ENCODE measurements at regions not wholly inside any gene's neighbourhood (a gene's known extent, or its start where the extent isn't known, plus 50 kb on each side); places are given as distances from the start of the nearest gene placed in this dataset.
"Not testable (repeated sequence)": the region's sequence is repeated elsewhere in the genome, so short reads cannot be mapped to it uniquely, and the experiment has no call there.

DNA sequence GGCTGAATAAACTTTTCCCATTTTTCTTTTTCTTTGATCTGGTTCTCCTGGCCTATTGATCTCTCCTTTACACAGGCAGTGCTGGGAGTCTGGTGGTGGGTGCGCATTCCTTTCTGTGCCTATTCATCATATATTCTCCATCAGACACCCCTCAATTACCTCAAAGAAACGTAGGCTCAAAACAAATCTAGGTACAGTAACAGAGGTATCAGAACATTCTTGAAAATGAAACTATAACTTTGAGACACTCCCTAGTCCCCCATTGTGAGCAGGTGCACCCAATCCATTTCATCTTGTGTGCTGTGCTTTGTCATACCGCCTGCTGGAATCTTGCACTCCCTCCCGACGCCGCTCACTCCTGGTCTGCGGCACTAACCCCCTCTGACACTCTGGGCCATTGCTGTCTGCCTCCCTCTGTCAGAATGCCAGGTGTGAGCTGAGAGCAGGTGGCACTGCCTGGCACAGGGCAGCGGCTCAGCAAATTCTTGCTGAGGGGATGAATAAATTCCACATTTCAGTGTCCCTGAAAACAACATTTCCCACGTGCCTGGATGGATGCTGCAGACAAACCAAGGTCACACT, 303.4 kb upstream of the EXOC2 start:
- Histone ChIP-seq H3K9me3 (peaks cover 0 to 5% (median 0%) of the 10 kb centered on the region in 3 donors), H3K4me1 (no peaks in the 10 kb centered on the region), H3K27ac (no peak overlapping the region), H3K27me3 (peaks cover 0 to 13% (median 0%) of the 10 kb centered on the region in 4 donors), H3K4me3 (no peak overlapping the region), H3K36me3 (no peaks in the 10 kb centered on the region)
- WGBS, 2 donors: 83 to 89% methylated on average over 8 to 9 of the region's 9 CpGs
- DNase-seq: no peak
- intact Hi-C loops (cut with DNase I): no loop called here
- no peak for TF ChIP-seq POLR2A (IDR thresholded peaks at IDR 0.05)
- TF ChIP-seq, protein P1, sequence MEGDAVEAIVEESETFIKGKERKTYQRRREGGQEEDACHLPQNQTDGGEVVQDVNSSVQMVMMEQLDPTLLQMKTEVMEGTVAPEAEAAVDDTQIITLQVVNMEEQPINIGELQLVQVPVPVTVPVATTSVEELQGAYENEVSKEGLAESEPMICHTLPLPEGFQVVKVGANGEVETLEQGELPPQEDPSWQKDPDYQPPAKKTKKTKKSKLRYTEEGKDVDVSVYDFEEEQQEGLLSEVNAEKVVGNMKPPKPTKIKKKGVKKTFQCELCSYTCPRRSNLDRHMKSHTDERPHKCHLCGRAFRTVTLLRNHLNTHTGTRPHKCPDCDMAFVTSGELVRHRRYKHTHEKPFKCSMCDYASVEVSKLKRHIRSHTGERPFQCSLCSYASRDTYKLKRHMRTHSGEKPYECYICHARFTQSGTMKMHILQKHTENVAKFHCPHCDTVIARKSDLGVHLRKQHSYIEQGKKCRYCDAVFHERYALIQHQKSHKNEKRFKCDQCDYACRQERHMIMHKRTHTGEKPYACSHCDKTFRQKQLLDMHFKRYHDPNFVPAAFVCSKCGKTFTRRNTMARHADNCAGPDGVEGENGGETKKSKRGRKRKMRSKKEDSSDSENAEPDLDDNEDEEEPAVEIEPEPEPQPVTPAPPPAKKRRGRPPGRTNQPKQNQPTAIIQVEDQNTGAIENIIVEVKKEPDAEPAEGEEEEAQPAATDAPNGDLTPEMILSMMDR (IDR thresholded peaks at IDR 0.05): no peak

GRCh38 chr6:991192-991591, 298.3 kb upstream of the EXOC2 start:
- no peaks in the 10 kb centered on the region for H3K4me1 ChIP-seq
- peaks cover 0 to 9% (median 3%) of the 10 kb centered on the region in 3 donors for H3K9me3 ChIP-seq
- H3K4me3 ChIP-seq: no peak overlapping the region
- H3K36me3 ChIP-seq: no peaks in the 10 kb centered on the region
- DNase-seq: no peak
- TF ChIP-seq, protein P1 (IDR thresholded peaks at IDR 0.05): no peak
- TF ChIP-seq POLR2A (IDR thresholded peaks at IDR 0.05): no peak
- intact Hi-C loops (cut with DNase I): no loop called here
- H3K27ac ChIP-seq: no peak overlapping the region
- H3K27me3 ChIP-seq: peaks cover 0 to 10% (median 0%) of the 10 kb centered on the region in 4 donors

GRCh38 chr6:984031-984430, 291.1 kb upstream of the EXOC2 start:
- Histone ChIP-seq H3K4me3 (no peak overlapping the region), H3K36me3 (no peaks in the 10 kb centered on the region), H3K9me3 (no peaks in the 10 kb centered on the region), H3K4me1 (peaks cover 0 to 34% (median 0%) of the 10 kb centered on the region in 3 donors), H3K27me3 (no peaks in the 10 kb centered on the region), H3K27ac (no peak overlapping the region)
- 44 to 71% methylated on average over 4 of the region's 4 CpGs for WGBS, 2 donors
- intact Hi-C loops (cut with DNase I): no loop called here
- no peak for TF ChIP-seq POLR2A (IDR thresholded peaks at IDR 0.05)
- TF ChIP-seq, protein P1 (IDR thresholded peaks at IDR 0.05): no peak
- no peak for DNase-seq

GRCh38 chr6:978937-979685, 286.2 kb upstream of the EXOC2 start:
- H3K4me1 ChIP-seq: peaks cover 0 to 26% (median 0%) of the 10 kb centered on the region in 3 donors
- intact Hi-C loops (cut with DNase I): no loop called here

GRCh38 chr6:977226-977625, 284.3 kb upstream of the EXOC2 start:
- H3K27me3 ChIP-seq; intact Hi-C loops (cut with DNase I); H3K9me3 ChIP-seq: not testable (repeated sequence)

More at GRCh38 chr6:978937-979685, 286.2 kb upstream of the EXOC2 start:
- DNase-seq: no peak
- Histone ChIP-seq H3K27ac (no peak overlapping the region), H3K36me3 (no peaks in the 10 kb centered on the region), H3K27me3 (no peaks in the 10 kb centered on the region), H3K4me3 (no peak overlapping the region), H3K9me3 (peaks cover 0 to 9% (median 0%) of the 10 kb centered on the region in 3 donors)
- TF ChIP-seq, protein P1 (IDR thresholded peaks at IDR 0.05): no peak
- TF ChIP-seq POLR2A (IDR thresholded peaks at IDR 0.05): no peak
- 75 to 84% methylated on average over 4 of the region's 4 CpGs for WGBS, 2 donors

More at GRCh38 chr6:977226-977625, 284.3 kb upstream of the EXOC2 start:
- H3K4me3 ChIP-seq, DNase-seq, H3K36me3 ChIP-seq, H3K27ac ChIP-seq: not testable (repeated sequence)
- H3K4me1 ChIP-seq: peaks cover 0 to 21% (median 0%) of the 10 kb centered on the region in 3 donors

All from esophagus squamous epithelium (tissue), 5 donors.